ENCODE measurements at regions not wholly inside any gene's neighbourhood (a gene's known extent, or its start where the extent isn't known, plus 50 kb on each side); places are given as distances from the start of the nearest gene placed in this dataset.

DNA sequence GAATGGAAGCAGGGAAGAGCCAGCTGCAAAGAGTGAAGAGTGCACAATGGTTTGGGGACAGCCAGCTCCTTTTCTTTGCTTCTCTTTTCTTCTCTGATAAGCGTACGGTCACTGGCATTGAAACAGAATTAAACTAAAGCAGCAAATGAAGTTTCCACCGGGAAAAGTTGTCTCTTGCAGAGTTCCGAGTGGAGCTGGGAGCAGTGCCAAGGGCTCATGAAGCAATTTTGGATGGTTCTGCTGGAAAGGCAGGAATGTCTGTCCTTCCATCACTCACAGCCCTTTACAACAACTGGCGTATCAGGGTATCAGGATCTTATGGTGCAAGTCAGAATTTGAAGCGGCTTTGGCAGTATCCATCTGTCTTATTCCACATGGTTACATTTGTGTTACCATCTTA is 1042.9 kb downstream of the NTRK3 start (continued):
- TF ChIP-seq, protein P1, sequence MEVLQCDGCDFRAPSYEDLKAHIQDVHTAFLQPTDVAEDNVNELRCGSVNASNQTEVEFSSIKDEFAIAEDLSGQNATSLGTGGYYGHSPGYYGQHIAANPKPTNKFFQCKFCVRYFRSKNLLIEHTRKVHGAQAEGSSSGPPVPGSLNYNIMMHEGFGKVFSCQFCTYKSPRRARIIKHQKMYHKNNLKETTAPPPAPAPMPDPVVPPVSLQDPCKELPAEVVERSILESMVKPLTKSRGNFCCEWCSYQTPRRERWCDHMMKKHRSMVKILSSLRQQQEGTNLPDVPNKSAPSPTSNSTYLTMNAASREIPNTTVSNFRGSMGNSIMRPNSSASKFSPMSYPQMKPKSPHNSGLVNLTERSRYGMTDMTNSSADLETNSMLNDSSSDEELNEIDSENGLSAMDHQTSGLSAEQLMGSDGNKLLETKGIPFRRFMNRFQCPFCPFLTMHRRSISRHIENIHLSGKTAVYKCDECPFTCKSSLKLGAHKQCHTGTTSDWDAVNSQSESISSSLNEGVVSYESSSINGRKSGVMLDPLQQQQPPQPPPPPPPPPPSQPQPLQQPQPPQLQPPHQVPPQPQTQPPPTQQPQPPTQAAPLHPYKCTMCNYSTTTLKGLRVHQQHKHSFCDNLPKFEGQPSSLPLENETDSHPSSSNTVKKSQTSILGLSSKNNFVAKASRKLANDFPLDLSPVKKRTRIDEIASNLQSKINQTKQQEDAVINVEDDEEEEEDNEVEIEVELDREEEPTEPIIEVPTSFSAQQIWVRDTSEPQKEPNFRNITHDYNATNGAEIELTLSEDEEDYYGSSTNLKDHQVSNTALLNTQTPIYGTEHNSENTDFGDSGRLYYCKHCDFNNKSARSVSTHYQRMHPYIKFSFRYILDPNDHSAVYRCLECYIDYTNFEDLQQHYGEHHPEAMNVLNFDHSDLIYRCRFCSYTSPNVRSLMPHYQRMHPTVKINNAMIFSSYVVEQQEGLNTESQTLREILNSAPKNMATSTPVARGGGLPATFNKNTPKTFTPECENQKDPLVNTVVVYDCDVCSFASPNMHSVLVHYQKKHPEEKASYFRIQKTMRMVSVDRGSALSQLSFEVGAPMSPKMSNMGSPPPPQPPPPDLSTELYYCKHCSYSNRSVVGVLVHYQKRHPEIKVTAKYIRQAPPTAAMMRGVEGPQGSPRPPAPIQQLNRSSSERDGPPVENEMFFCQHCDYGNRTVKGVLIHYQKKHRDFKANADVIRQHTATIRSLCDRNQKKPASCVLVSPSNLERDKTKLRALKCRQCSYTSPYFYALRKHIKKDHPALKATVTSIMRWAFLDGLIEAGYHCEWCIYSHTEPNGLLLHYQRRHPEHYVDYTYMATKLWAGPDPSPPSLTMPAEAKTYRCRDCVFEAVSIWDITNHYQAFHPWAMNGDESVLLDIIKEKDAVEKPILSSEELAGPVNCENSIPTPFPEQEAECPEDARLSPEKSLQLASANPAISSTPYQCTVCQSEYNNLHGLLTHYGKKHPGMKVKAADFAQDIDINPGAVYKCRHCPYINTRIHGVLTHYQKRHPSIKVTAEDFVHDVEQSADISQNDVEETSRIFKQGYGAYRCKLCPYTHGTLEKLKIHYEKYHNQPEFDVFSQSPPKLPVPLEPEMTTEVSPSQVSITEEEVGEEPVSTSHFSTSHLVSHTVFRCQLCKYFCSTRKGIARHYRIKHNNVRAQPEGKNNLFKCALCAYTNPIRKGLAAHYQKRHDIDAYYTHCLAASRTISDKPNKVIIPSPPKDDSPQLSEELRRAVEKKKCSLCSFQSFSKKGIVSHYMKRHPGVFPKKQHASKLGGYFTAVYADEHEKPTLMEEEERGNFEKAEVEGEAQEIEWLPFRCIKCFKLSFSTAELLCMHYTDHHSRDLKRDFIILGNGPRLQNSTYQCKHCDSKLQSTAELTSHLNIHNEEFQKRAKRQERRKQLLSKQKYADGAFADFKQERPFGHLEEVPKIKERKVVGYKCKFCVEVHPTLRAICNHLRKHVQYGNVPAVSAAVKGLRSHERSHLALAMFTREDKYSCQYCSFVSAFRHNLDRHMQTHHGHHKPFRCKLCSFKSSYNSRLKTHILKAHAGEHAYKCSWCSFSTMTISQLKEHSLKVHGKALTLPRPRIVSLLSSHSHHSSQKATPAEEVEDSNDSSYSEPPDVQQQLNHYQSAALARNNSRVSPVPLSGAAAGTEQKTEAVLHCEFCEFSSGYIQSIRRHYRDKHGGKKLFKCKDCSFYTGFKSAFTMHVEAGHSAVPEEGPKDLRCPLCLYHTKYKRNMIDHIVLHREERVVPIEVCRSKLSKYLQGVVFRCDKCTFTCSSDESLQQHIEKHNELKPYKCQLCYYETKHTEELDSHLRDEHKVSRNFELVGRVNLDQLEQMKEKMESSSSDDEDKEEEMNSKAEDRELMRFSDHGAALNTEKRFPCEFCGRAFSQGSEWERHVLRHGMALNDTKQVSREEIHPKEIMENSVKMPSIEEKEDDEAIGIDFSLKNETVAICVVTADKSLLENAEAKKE (CRISPR knock-in tag; IDR thresholded peaks at IDR 0.05), result no peak
- TF ChIP-seq EZH2phosphoT487 (IDR thresholded peaks at IDR 0.05; ENCODE audit: unreplicated experiment) (no peak), POLR2AphosphoS5 (IDR thresholded peaks at IDR 0.05; ENCODE audit: low read depth) (no peak), JUNB (IDR thresholded peaks at IDR 0.05; ENCODE audit: unreplicated experiment) (no peak)
- TF ChIP-seq, protein P2, sequence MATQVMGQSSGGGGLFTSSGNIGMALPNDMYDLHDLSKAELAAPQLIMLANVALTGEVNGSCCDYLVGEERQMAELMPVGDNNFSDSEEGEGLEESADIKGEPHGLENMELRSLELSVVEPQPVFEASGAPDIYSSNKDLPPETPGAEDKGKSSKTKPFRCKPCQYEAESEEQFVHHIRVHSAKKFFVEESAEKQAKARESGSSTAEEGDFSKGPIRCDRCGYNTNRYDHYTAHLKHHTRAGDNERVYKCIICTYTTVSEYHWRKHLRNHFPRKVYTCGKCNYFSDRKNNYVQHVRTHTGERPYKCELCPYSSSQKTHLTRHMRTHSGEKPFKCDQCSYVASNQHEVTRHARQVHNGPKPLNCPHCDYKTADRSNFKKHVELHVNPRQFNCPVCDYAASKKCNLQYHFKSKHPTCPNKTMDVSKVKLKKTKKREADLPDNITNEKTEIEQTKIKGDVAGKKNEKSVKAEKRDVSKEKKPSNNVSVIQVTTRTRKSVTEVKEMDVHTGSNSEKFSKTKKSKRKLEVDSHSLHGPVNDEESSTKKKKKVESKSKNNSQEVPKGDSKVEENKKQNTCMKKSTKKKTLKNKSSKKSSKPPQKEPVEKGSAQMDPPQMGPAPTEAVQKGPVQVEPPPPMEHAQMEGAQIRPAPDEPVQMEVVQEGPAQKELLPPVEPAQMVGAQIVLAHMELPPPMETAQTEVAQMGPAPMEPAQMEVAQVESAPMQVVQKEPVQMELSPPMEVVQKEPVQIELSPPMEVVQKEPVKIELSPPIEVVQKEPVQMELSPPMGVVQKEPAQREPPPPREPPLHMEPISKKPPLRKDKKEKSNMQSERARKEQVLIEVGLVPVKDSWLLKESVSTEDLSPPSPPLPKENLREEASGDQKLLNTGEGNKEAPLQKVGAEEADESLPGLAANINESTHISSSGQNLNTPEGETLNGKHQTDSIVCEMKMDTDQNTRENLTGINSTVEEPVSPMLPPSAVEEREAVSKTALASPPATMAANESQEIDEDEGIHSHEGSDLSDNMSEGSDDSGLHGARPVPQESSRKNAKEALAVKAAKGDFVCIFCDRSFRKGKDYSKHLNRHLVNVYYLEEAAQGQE (IDR thresholded peaks at IDR 0.05; ENCODE audit: unreplicated experiment), result no peak

DNA sequence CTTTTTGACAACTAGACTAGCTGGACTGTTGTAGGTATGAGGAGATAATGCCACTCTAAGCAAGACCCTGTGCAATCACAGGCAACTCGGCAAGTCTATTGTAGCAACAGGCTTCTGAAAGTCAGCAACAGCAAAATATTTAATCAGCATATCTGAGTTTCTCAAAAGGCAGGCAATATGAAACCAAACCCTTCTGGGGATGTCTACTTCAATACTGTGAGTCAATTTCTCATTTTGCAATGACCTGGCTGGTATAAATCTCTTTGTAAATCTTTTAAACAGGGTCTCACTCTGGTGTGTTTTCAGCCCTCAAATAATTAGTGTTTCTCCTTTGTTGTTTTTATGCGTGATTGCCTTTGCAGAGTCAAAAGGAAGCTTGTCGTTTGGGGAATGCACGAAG is 1044.5 kb downstream of the NTRK3 start:
- no peak for TF ChIP-seq EZH2phosphoT487 (IDR thresholded peaks at IDR 0.05; ENCODE audit: unreplicated experiment)
- Histone ChIP-seq H3K4me2 (no peak overlapping the region), H3K9me2 (ENCODE audit: insufficient read depth) (no peaks in the 10 kb centered on the region; the same call in 1 of the 2 replicates), H3K79me2 (replicated peaks; ENCODE audit: insufficient read depth) (no peaks in the 10 kb centered on the region), H4K20me1 (replicated peaks; ENCODE audit: insufficient read depth) (no peaks in the 10 kb centered on the region), H3K36me3 (ENCODE audit: insufficient read depth) (no peaks in the 10 kb centered on the region), H3K27me3 (ENCODE audit: insufficient read depth) (peaks cover 4% of the 10 kb centered on the region; the same call in 1 of the 2 replicates), H3F3A (replicated peaks; ENCODE audit: low read depth) (no peaks in the 10 kb centered on the region), H3K4me1 (ENCODE audit: insufficient read depth) (peaks cover 10% of the 10 kb centered on the region), H3K27ac (ENCODE audit: low read depth) (no peak overlapping the region), H3K4me3 (no peak overlapping the region), H2AFZ (no peak overlapping the region)
- Mint-ChIP-seq H3K36me3 (ENCODE audit: low read depth) (no peaks in the 10 kb centered on the region), H3K9me3 (no peaks in the 10 kb centered on the region; the same call in 2 of the 3 replicates), H3K4me1 (peaks cover 9% of the 10 kb centered on the region), H3K27me3 (ENCODE audit: insufficient read depth, low read depth, poor library complexity) (no peaks in the 10 kb centered on the region), H3K4me3 (no peak overlapping the region), H3K27ac (no peak overlapping the region)
- no peak for ATAC-seq
- no peak for DNase-seq (ENCODE audit: low spot score)
